ENCODE measurements at regions not wholly inside any gene's neighbourhood (a gene's known extent, or its start where the extent isn't known, plus 50 kb on each side); places are given as distances from the start of the nearest gene placed in this dataset.

- no peaks in the 10 kb centered on the region for H3K27me3 ChIP-seq (replicated peaks; ENCODE audit: insufficient read depth)
- H3K9me3 ChIP-seq: no peaks in the 10 kb centered on the region
- no peaks in the 10 kb centered on the region for H3K36me3 ChIP-seq
- H3K4me3 ChIP-seq: no peak overlapping the region
- no peak for TF ChIP-seq POLR2A (IDR thresholded peaks at IDR 0.05)
- TF ChIP-seq CTCF (IDR thresholded peaks at IDR 0.05): no peak
- no peak for TF ChIP-seq POLR2AphosphoS5 (IDR thresholded peaks at IDR 0.05)
- H3K27ac ChIP-seq: no peak overlapping the region
- no peaks in the 10 kb centered on the region for H3K4me1 ChIP-seq (replicated peaks)
- no peak for DNase-seq (ENCODE audit: low spot score)
- intact Hi-C loops (cut with DNase I): no loop called here
- 62% methylated on average over 6 of the region's 6 CpGs for WGBS
Observed at GRCh38 chr10:33027088-33027487, 69.1 kb upstream of the ITGB1 start.

GRCh38 chr10:33026422-33026821 lies 68.4 kb upstream of the ITGB1 start:
- H3K4me3 ChIP-seq: no peak overlapping the region
- TF ChIP-seq POLR2AphosphoS5 (IDR thresholded peaks at IDR 0.05): no peak
- no peak for TF ChIP-seq CTCF (IDR thresholded peaks at IDR 0.05)
- no peak for TF ChIP-seq POLR2A (IDR thresholded peaks at IDR 0.05)
- DNase-seq (ENCODE audit: low spot score): no peak
- no peaks in the 10 kb centered on the region for H3K27me3 ChIP-seq (replicated peaks; ENCODE audit: insufficient read depth)
- WGBS: 21% methylated on average over 3 of the region's 3 CpGs
- no peaks in the 10 kb centered on the region for H3K9me3 ChIP-seq
- no peak overlapping the region for H3K27ac ChIP-seq
- no peaks in the 10 kb centered on the region for H3K4me1 ChIP-seq (replicated peaks)
- intact Hi-C loops (cut with DNase I): no loop called here
- no peaks in the 10 kb centered on the region for H3K36me3 ChIP-seq

- H3K27me3 ChIP-seq (replicated peaks; ENCODE audit: insufficient read depth): no peaks in the 10 kb centered on the region
- H3K9me3 ChIP-seq: no peaks in the 10 kb centered on the region
- H3K4me3 ChIP-seq: no peak overlapping the region
- H3K27ac ChIP-seq: no peak overlapping the region
- WGBS: 59% methylated on average over 4 of the region's 4 CpGs
- intact Hi-C loops (cut with DNase I): no loop called here
- TF ChIP-seq POLR2AphosphoS5 (IDR thresholded peaks at IDR 0.05) (no peak), CTCF (IDR thresholded peaks at IDR 0.05) (no peak), POLR2A (IDR thresholded peaks at IDR 0.05) (no peak)
- no peaks in the 10 kb centered on the region for H3K4me1 ChIP-seq (replicated peaks)
- DNase-seq (ENCODE audit: low spot score): no peak
- H3K36me3 ChIP-seq: no peaks in the 10 kb centered on the region
Observed at GRCh38 chr10:33025910-33026309, 67.9 kb upstream of the ITGB1 start.

GRCh38 chr10:33025039-33025438 lies 67.0 kb upstream of the ITGB1 start:
- Histone ChIP-seq H3K36me3 (no peaks in the 10 kb centered on the region), H3K9me3 (no peaks in the 10 kb centered on the region), H3K4me1 (replicated peaks) (no peaks in the 10 kb centered on the region), H3K27me3 (replicated peaks; ENCODE audit: insufficient read depth) (no peaks in the 10 kb centered on the region), H3K27ac (no peak overlapping the region), H3K4me3 (no peak overlapping the region)
- no peak for DNase-seq (ENCODE audit: low spot score)
- WGBS: 88% methylated on average over 6 of the region's 6 CpGs
- TF ChIP-seq CTCF (IDR thresholded peaks at IDR 0.05) (no peak), POLR2AphosphoS5 (IDR thresholded peaks at IDR 0.05) (no peak), POLR2A (IDR thresholded peaks at IDR 0.05) (no peak)
- intact Hi-C loops (cut with DNase I): no loop called here

- no peak for DNase-seq (ENCODE audit: low spot score)
- intact Hi-C loops (cut with DNase I): no loop called here
- Histone ChIP-seq H3K4me1 (replicated peaks) (no peaks in the 10 kb centered on the region), H3K4me3 (no peak overlapping the region), H3K27me3 (replicated peaks; ENCODE audit: insufficient read depth) (no peaks in the 10 kb centered on the region), H3K36me3 (no peaks in the 10 kb centered on the region), H3K27ac (no peak overlapping the region), H3K9me3 (no peaks in the 10 kb centered on the region)
- 90% methylated on average over 3 of the region's 3 CpGs for WGBS
- TF ChIP-seq POLR2A (IDR thresholded peaks at IDR 0.05) (no peak), POLR2AphosphoS5 (IDR thresholded peaks at IDR 0.05) (no peak), CTCF (IDR thresholded peaks at IDR 0.05) (no peak)
Observed at GRCh38 chr10:33022691-33023090, 64.7 kb upstream of the ITGB1 start.

All from prostate gland (tissue), 2 donors.